Stimulated activated CD4-positive, alpha-beta T cell treated with anti-CD3 and anti-CD28 coated beads, Interleukin-12 subunit alpha, Interleukin-12 subunit beta, amount 100 ng/mL, for 48 hours (primary cell): ENCODE measurements at regions not wholly inside any gene's neighbourhood (a gene's known extent, or its start where the extent isn't known, plus 50 kb on each side); places are given as distances from the start of the nearest gene placed in this dataset.
"Not testable (repeated sequence)": the region's sequence is repeated elsewhere in the genome, so short reads cannot be mapped to it uniquely, and the experiment has no call there.

Experiments used
- DNase-seq, 3 donors: peaks; one replicate each; pipeline ENCODE4 v3.0.0-alpha.2; 2020; ENCODE audit warnings: low read depth in 2 of 3, low spot score in 1 of 3

GRCh38 chr1:88499671-88500070 is 184.4 kb upstream of the PKN2 start:
- DNase-seq, result no peak

GRCh38 chr1:88502886-88503285 is 181.2 kb upstream of the PKN2 start:
- no peak for DNase-seq

GRCh38 chr1:88503646-88504045 is 180.4 kb upstream of the PKN2 start:
- DNase-seq, result no peak

- DNase-seq, result no peak
These were observed 179.5 kb upstream of the PKN2 start for GRCh38 chr1:88504601-88505000.

GRCh38 chr1:88509379-88509778 is 174.7 kb upstream of the PKN2 start:
- DNase-seq, result no peak

- DNase-seq, result no peak
These were observed 169.5 kb upstream of the PKN2 start for GRCh38 chr1:88514544-88515060.

GRCh38 chr1:88517499-88517898 is 166.6 kb upstream of the PKN2 start:
- not testable (repeated sequence) for DNase-seq

GRCh38 chr1:88519156-88519555 is 164.9 kb upstream of the PKN2 start:
- DNase-seq, result no peak

- DNase-seq, result no peak
These were observed 160.1 kb upstream of the PKN2 start for GRCh38 chr1:88523854-88524528.

- DNase-seq, result no peak
These were observed 157.6 kb upstream of the PKN2 start for GRCh38 chr1:88526456-88526855.

- no peak for DNase-seq
These were observed 155.3 kb upstream of the PKN2 start for GRCh38 chr1:88528792-88529191.

GRCh38 chr1:88529581-88529980 is 154.5 kb upstream of the PKN2 start:
- DNase-seq, result no peak

- no peak for DNase-seq
These were observed 153.8 kb upstream of the PKN2 start for GRCh38 chr1:88530246-88530645.

- no peak for DNase-seq
These were observed 146.3 kb upstream of the PKN2 start for GRCh38 chr1:88537787-88538186.

GRCh38 chr1:88538222-88538899 is 145.7 kb upstream of the PKN2 start:
- DNase-seq, result no peak

GRCh38 chr1:88540255-88540654 is 143.8 kb upstream of the PKN2 start:
- no peak for DNase-seq

GRCh38 chr1:88541596-88541995 is 142.5 kb upstream of the PKN2 start:
- no peak for DNase-seq

GRCh38 chr1:88544195-88544594 is 139.9 kb upstream of the PKN2 start:
- no peak for DNase-seq

- no peak for DNase-seq
These were observed 134.5 kb upstream of the PKN2 start for GRCh38 chr1:88549536-88549935.

- no peak for DNase-seq
These were observed 131.8 kb upstream of the PKN2 start for GRCh38 chr1:88552226-88552625.

GRCh38 chr1:88557014-88557413 is 127.1 kb upstream of the PKN2 start:
- no peak for DNase-seq

- no peak for DNase-seq
These were observed 123.5 kb upstream of the PKN2 start for GRCh38 chr1:88560621-88561020.

- no peak for DNase-seq
These were observed 121.1 kb upstream of the PKN2 start for GRCh38 chr1:88562991-88563390.
